ENCODE measurements at regions not wholly inside any gene's neighbourhood (a gene's known extent, or its start where the extent isn't known, plus 50 kb on each side); places are given as distances from the start of the nearest gene placed in this dataset.
"Not testable (repeated sequence)": the region's sequence is repeated elsewhere in the genome, so short reads cannot be mapped to it uniquely, and the experiment has no call there.

- not testable (repeated sequence) for TF ChIP-seq ZNF843 (tag by site-specific recombination; IDR thresholded peaks at IDR 0.05); ZNF404 (tag by site-specific recombination; IDR thresholded peaks at IDR 0.05); ZNF132 (tag by site-specific recombination; IDR thresholded peaks at IDR 0.05; ENCODE audit: borderline replicate concordance); ZNF174 (tag by site-specific recombination; IDR thresholded peaks at IDR 0.05); ATF2 (tag by site-specific recombination; IDR thresholded peaks at IDR 0.05; ENCODE audit: low read depth)
- TF ChIP-seq, protein P1, sequence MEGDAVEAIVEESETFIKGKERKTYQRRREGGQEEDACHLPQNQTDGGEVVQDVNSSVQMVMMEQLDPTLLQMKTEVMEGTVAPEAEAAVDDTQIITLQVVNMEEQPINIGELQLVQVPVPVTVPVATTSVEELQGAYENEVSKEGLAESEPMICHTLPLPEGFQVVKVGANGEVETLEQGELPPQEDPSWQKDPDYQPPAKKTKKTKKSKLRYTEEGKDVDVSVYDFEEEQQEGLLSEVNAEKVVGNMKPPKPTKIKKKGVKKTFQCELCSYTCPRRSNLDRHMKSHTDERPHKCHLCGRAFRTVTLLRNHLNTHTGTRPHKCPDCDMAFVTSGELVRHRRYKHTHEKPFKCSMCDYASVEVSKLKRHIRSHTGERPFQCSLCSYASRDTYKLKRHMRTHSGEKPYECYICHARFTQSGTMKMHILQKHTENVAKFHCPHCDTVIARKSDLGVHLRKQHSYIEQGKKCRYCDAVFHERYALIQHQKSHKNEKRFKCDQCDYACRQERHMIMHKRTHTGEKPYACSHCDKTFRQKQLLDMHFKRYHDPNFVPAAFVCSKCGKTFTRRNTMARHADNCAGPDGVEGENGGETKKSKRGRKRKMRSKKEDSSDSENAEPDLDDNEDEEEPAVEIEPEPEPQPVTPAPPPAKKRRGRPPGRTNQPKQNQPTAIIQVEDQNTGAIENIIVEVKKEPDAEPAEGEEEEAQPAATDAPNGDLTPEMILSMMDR (tag by site-specific recombination; IDR thresholded peaks at IDR 0.05) = not testable (repeated sequence)
Measured at GRCh38 chr2:230604158-230604557, 108.5 kb upstream of the CAB39 start.

All from HEK293 (cell line).